ENCODE measurements at regions not wholly inside any gene's neighbourhood (a gene's known extent, or its start where the extent isn't known, plus 50 kb on each side); places are given as distances from the start of the nearest gene placed in this dataset.
"Not testable (repeated sequence)": the region's sequence is repeated elsewhere in the genome, so short reads cannot be mapped to it uniquely, and the experiment has no call there.

DNA sequence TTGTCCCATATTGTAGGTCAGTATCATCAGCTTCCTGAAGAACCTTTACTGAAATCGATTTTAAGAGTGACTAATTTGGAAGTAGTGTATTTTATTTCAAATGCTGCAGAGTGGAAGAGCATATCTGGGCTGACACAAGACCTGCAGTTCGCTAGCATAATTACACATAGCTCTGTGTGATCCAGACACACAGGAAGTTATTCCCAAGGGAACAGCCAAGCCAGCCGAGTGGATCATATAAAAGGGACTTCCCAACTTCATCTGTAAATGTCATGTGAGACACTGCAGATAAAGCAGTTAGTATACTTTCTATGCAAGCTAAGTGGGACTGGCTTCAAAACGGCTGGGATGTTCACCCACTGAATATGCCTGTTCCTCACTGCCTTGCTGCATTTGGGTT lies 760.4 kb downstream of the SLITRK1 start:
- no peak for DNase-seq (ENCODE audit: low read depth, low spot score)

DNA sequence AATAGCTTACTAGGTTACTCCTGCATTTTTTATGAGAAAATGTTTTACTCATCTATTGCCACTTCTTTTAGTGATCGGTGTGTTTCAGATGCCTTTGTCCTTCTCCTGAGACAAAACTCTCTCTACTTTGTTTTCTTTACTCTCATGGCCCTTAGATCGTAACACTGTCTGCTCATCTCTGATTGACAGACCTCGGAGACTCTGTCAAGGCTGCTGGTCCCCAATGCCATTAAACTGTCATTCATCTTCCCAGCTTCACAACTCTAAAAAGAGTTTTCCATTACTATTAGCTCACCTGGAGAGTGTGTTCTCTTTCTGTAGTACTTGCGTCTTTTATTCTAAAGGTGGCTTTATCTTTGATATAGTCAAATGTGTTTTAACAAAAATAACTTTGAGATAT lies 765.2 kb downstream of the SLITRK1 start:
- DNase-seq (ENCODE audit: low read depth, low spot score), result no peak

DNA sequence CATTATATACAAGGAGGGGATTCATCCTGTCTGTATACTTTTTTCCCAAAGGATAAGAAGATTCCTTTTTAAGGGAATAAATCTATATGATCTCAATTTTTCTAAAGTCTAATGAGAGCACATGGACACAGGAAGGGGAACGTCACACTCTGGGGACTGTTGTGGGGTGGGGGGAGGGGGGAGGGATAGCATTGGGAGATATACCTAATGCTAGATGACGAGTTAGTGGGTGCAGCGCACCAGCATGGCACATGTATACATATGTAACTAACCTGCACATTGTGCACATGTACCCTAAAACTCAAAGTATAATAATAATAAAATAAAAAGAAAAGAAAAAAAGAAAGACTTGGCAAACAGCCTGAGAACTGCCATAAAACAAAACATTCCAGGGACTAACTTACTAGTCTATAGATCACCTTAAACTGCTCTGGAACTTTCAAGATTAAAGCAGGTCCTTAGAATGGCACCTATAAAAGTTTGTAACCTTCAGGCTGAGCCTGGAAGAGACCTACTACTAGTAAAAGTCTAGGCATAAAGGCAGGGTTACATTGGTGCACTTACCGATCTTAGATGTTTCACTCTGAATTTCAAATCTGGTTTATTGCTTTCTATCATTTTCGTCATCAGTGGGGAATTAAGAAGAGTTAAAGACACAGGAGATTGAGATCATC lies 780.6 kb downstream of the SLITRK1 start:
- DNase-seq (ENCODE audit: low read depth, low spot score), result not testable (repeated sequence)

DNA sequence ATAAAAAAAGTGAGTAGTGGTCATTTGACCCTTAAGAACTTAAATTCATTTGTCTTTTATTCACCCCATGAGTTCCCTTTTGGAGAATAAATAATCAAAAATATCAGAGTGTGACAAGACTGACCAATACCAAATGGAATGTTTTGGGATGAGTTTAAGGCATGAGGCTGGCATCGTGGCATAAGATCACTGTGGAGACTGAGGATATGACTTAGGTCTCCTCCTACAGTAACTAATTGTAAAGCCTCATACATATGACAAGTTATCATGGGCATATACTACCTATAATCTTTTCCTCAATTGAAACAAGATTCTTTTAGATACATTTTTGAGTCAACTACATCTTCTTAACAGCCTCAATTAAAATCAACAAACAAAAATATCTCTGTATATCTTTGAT lies 782.0 kb downstream of the SLITRK1 start:
- no peak for DNase-seq (ENCODE audit: low read depth, low spot score)

DNA sequence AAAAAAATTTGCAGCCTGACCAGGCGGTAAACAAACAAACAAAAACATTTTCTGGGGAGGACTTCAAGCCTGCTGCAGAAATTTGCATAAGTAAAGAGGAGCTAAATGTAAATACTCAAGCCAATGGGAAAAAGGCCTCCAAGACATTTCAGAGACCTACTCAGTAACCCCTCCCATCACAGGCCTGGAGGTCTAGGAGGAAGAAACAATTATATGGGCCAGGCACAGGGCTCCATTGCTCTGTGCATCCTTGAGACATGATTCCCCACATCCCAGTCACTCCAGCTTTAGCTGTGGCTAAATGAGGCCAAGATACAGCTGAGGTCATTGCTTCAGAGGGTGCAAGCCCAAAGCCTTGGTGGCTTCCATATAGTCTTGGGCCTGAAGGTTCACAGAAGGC lies 793.4 kb downstream of the SLITRK1 start:
- no peak for DNase-seq (ENCODE audit: low read depth, low spot score)

DNA sequence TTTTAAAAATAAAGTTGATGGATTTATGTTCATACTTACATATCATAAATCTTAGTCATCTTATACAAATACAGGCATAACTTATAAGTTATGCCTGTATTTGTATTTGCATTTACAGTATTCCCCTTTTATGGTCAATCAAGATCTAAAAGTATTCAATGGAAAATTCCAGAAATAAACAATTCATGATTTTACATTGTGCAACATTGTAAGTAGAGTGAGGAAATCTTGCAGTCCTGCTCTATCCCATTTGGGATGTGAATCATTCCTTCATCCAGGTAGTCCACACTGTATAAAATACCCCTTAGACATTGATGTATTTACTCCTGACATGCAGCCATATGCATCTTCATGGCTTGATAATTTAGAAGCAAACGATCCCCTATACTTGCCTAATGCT lies 795.3 kb downstream of the SLITRK1 start:
- DNase-seq (ENCODE audit: low read depth, low spot score), result no peak

DNA sequence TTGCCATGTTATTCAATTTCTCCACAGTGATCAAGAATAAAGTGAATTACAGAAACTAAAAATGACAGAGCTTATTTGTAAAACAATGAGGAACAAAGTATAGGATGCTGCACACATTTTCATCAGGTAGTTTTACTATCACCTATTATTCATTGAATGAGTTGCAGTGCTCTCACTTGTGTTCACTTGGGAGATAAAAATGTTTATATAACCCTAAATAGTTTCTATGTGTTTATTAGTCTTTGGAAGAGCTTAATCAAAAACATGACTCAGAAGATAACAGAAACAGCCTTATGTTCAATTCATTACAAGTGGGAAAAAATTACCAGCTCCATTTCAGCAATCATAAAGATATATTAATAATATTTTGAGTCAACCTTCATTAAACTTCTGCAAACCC lies 796.2 kb downstream of the SLITRK1 start:
- no peak for DNase-seq (ENCODE audit: low read depth, low spot score)

DNA sequence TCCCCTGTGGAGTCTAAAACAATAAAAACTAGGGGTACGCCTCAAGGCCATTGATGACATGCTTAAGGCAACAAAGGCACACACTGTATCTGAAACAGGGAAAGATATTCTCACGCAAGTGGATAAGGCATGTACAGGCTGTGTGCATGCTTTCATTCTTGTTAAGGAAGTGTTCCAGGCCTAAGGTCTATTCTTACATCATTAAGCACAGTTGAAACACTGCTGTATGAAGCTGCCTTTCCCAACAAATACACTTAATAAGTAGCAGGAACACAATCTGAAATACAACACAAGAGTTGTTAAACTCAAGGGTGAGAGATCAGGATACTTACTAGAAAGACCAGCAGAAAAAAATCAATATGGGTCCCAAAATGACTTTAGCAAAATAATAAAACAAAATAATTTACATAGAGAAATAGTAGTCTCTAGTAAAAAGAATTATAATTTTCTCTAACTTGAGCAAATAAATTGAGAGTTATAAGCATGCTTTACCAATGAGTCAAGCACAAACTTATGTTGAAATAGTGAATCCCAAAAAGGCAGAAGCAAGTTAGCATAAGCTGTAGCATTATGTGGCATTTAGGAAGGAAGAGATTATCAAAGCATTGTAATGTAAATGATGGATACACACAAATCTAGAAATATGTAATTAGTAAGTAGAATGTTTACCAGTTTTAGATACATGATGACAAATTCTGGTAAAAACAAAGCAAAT lies 796.9 kb downstream of the SLITRK1 start:
- DNase-seq (ENCODE audit: low read depth, low spot score), result no peak

DNA sequence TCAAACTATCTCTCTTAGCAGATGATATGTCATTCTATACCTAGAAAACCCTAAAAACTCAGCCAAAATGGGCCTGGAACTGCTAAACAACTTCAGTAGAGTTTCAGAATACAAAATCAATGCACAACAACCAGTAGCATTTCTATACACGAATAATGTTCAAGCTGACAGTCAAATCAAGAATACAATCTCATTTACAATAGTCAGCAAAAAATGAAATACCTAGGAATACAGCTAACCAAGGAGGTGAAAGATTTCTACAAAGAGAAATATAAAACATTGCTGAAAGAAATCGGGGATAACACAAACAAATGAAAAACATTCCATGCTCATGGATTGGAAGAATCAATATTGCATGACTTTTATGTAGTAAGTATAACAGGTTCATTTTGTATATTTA lies 804.8 kb downstream of the SLITRK1 start:
- DNase-seq (ENCODE audit: low read depth, low spot score), result no peak

DNA sequence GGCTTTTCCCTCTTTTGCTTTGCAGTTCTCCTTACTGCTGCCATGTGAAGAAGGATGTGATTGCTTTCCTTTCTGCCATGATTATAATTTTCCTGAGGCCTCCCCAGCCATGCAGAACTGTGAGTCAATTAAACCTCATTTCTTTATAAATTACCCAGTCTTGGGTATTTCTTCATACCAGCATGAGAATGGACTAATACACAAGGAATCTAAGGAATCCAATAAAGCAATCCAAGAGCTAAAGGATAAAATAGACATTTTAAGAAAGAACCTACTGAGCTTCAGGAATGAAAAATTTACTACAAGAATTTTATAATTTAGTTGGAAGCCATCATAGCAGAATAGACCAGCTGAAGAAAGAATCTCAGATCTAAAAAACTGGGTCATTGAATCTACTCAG lies 808.3 kb downstream of the SLITRK1 start:
- not testable (repeated sequence) for DNase-seq (ENCODE audit: low read depth, low spot score)

DNA sequence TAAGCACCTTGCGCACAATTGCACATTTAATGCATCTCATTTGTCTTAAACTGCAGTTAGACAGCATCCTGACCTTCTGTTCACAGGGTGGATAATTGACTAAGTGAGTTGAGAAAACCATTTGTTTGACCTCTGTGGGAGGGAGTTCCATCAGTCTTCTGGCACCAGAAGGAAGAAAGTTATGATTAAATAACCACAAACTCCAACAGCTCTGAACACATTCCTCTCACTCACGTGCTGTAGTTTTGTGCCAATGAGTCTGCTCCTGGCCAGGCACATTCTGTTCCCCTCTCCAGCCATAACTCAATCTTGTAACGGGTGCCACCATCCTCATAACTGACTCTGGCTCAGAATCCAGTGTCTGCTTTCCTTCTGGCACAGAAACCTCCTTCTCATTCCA lies 817.2 kb downstream of the SLITRK1 start:
- no peak for DNase-seq (ENCODE audit: low read depth, low spot score)

DNA sequence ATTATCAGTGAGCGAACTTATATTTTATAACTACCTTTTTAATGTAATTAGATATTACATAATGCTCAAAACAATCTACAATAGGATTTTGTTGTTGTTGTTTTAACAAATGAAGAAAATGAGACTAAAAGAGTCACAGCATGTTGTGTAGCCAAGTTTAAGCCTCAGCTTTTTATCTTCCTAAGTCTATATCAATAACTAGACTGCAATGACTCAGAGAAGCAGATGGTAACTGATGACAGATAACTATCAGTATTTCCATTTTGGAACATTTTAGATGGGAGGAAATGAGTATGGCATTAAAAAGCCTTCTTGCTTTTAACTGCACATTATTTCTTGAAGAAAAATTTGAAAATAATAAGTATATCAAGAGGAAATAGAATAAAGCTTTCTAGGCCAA lies 825.2 kb downstream of the SLITRK1 start:
- DNase-seq (ENCODE audit: low read depth, low spot score), result no peak

DNA sequence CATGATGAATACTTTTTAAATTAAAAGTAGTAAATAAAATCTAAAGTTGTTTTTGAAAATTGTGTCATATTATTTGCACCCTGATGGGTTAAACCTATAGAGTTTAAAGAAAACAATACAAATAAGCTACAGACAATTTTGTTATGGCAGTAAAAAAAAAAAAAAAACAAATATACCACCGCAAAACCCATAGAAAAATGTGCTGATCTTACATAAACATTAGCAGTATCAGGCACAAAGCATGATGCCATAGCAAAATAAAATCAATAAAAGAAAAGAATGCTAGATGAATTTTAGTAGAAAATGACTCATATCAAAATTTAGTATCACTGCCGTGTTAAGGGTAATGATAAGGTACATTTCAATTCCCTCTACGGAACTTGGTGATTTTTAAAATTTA lies 826.0 kb downstream of the SLITRK1 start:
- DNase-seq (ENCODE audit: low read depth, low spot score), result no peak

DNA sequence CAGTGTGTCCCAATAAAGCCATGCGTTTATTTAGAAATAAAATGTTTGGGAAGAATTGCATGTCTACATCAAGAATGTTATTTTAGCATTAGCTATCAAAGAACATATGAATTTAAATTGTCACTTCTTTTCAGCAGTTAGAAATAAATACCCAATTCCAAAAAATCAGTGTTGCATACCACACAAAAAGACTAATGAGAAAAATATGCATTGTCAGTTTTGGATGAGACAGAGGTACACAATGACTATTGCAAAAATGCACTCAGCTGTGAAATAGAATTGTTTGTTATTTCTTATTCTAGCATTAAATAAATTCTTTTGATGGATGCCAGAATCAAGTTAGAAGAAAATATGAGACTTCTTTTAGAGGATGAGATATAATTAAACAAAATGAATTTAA lies 833.9 kb downstream of the SLITRK1 start:
- no peak for DNase-seq (ENCODE audit: low read depth, low spot score)

DNA sequence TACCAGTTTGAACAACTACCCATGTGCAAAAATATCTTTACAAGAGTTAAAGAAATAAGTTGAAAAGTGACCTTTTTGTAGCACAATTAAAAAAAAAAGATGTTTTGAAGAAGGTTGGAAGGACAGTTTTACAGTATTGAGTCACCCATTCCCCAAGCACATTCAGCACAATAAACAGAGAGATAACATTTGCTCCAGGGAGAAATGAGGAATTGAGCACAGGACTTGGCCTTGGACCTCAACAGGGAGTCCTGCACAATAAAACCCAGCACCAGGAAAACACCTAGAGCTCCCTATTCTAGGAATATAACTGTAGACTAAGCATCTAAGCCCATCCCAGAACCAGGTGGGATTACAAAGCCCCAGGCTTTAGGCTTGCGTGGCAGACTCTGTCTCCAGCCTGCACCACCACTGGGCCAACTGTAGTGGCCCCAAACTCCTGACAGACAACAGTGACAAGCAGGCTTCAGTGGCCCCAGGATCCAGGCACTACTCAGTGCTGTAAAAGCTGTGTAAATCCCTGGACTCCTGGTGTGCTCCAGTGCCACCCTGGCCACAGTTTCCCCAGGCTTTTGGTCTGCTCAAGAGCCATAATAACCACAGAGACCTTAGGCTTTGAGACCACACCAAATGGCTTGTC lies 857.2 kb downstream of the SLITRK1 start:
- no peak for DNase-seq (ENCODE audit: low read depth, low spot score)

DNA sequence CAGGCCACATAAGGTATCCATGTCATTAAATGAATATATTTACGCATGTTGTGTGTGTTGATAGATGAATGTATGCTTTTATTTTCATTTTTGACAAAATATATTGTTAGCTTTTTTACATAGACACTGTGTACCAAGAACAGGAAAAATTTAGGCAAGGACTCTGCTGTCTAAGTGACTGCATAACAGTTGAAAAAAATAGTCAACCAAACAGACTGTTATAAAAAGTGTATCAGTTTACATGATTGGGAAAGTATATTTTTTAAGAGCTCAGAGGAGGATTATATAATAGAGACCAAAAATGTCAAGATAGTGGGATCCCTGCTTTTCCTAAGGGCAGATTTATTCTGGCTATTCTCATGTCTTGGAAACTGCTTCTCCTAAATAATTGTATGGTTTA lies 858.0 kb downstream of the SLITRK1 start:
- no peak for DNase-seq (ENCODE audit: low read depth, low spot score)

DNA sequence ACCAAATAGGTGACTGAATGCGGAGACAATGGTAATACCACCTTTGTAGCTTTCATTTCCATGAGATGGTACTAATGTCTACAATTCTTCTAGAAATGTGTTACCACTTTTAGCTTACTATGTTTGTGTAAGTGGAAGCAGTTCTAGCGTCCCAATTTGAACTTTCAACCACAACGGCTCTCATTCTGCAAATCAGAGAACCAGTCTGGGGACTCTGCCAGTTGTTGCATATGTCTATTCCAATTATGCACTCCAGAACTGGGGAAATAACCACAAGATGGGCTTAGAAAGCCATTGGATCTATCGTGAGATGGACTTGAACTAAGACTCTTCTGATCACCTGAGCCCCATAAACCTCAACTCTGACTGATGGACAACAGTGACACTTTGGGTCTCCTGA lies 862.3 kb downstream of the SLITRK1 start:
- no peak for DNase-seq (ENCODE audit: low read depth, low spot score)

DNA sequence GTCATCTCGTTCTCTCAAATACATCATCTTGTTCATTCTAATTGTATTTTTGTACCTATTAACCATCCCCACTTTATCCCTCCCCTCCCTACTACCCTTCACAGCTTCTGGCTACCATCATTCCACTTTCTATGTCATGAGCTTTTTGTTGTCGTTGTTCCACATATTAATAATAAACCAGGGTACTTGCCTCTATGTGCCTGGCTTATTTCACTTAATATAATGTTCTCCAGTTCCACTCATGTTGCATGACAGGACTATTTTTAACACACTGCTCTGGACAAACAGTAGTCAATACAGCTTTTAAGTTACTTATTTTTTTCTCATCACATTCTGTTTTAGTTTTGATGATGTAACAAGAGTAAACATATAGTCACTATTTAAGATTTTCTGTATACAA lies 872.3 kb downstream of the SLITRK1 start:
- no peak for DNase-seq (ENCODE audit: low read depth, low spot score)

DNA sequence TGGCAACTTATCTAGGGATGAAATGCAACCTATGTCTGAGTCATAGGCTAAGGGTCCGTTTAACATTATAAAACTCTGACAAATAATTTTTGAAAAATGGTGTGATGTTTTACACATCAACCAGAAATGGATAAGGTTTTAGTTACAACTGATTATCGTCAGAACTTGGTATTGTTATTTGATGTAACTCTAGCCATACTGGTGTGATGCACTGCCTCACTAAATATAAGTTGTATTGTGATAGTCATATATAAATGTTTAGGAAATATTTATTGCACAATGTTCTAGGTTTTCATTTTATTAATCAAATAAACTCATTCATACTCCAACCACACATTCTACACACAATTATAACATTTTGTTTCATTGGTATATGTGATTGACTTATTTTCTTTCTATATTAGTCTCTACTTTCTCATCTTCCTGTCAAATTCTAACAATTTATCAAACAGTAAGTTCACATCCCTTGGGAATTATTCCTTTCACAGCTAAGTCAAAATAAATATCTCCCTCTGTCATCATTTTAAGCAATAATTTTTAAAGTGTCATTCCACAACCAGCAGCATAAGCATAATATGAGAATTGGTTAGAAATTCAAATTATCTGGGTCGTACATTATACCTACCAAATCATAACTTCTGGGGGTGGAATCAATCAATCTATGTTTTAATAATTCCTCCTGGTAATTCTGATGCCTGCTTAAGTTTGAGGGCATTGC lies 873.9 kb downstream of the SLITRK1 start:
- DNase-seq (ENCODE audit: low read depth, low spot score), result no peak

DNA sequence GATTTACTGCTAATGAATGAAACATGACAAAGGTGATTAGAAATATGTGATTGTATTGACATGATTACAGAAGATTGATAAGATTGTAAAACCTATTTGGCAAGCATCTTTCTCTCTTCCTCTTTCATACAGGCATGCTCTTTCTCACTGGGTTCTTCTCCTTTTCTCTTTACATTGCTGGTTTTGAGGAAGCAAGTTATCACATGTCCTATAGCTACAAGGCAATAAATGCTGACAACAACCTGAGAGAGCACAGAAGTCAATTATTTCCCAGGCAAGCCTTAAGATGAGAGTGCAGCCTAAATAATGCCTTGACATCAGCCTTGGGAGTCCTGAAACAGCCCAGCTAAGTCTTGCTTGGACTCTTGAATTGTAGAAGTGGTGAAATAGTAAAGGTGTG lies 875.0 kb downstream of the SLITRK1 start:
- no peak for DNase-seq (ENCODE audit: low read depth, low spot score)

DNA sequence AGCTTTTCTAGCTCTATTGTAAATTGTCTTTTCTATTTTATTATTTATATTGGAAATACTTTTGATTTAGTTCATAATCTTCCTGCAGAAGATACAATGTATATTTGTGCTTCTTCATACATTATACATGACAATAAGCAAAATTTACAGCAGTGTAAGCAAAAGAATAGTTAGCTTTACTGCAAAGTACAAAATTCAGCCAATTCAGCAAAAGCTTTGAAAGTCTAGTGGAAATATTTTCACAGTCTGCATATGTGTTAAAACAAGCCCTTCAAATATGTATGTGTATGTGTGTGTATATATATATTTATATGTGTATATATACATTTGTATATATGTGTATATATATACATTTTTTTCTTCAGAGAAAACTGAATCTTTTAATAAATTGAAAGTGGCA lies 879.1 kb downstream of the SLITRK1 start:
- no peak for DNase-seq (ENCODE audit: low read depth, low spot score)

DNA sequence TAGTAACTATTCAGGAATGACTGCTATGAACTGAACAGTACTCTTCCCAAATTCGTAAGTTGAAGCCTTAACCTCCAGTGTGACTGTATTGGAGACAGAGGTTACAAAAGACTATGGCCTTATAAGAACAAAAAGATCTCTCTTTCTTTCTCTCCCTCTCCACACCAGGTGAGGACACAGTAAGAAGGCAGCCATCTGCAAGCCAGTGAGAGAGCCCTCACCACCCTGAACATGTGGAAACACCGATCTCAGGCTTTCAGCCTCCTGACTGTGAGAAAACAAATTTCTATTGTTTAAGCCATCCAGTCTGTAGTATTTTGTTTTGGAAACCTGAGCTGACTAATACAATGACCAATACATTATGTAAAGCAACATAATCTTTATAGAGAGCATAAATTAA lies 888.9 kb downstream of the SLITRK1 start:
- no peak for DNase-seq (ENCODE audit: low read depth, low spot score)

DNA sequence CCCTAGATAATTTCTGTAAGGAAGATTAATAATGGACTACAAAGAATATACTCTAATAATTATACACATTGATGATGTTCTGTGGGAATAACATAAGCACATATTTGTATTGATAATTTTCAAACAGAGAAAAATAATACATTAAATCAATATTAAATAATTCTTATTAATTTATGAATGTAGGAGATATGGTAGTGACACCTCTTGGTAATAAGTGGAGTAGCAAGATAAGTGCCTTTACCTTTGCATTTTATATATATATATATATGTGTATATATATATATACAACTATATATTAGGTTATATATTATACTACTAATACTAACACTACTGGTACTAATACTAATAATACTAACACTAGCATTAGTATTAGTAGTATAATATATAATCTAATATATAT lies 905.8 kb downstream of the SLITRK1 start:
- DNase-seq (ENCODE audit: low read depth, low spot score), result no peak
